HepG2 (cell line): ENCODE measurements at regions not wholly inside any gene's neighbourhood (a gene's known extent, or its start where the extent isn't known, plus 50 kb on each side); places are given as distances from the start of the nearest gene placed in this dataset.
A peak's percentile ranks its signal among the peaks of the same experiment; 100 is the strongest.

Experiments
- ATAC-seq: fragments of 200-7000 bp; cut with Tn5 transposase; 3 replicates; pipeline ENCODE4 v1.9.1; 2020; ENCODE audit warnings: mild to moderate bottlenecking, moderate library complexity
- BruUV-seq: library from RNA; stranded (reverse); fragments of 400-500 nt; replicated peaks from 2 replicates; lab custom pipeline; 2021; lab: Mats Ljungman, UMichigan
- CTCF ChIA-PET: fragments of 300-600 bp; formaldehyde crosslinking; extraction: SDS; loops from one replicate; lab custom pipeline; 2021; ENCODE audit warnings: low total read pairs, inconsistent platforms, low intra/inter-chr PET ratio; lab: Yijun Ruan, JAX
- POLR2A ChIA-PET: fragments of 350-600 bp; sonication (Branson Sonifier 250); formaldehyde crosslinking; loops from one replicate; lab custom pipeline; 2020; ENCODE audit warnings: antibody characterized with exemption, inconsistent platforms; lab: Yijun Ruan, JAX
- DNase-seq: peaks from one replicate; pipeline ENCODE4 v3.0.0-alpha.2; 2015; ENCODE audit warnings: low spot score
- FAIRE-seq: peaks from 3 replicates; lab custom pipeline; 2011; peaks lifted over from hg19 to GRCh38; lab: Jason Lieb, UNC
- H2AFZ ChIP-seq: one replicate; pipeline ENCODE4 v1.6.1; 2011; ENCODE audit warnings: low read length, inconsistent platforms
- H3K27ac ChIP-seq: fragments of 300-600 bp; 3 replicates; pipeline ENCODE4 v1.8.0; 2011; ENCODE audit warnings: mixed run types, mild to moderate bottlenecking, mixed read lengths, low read length, inconsistent platforms; ENCODE audit not compliant: insufficient read depth; ENCODE audit errors: extremely low read length
- H3K27me3 ChIP-seq, 2 experiments: fragments of 200-600 bp in 1 of 2; 2 replicates in 1 of 2; 3 replicates in 1 of 2; pipeline versions ENCODE4 v1.6.0 to v1.8.0; 2011; ENCODE audit warnings: low read length in 2 of 2, mild to moderate bottlenecking in 2 of 2, moderate library complexity in 2 of 2, inconsistent platforms in 1 of 2; ENCODE audit not compliant: insufficient read depth in 2 of 2, control insufficient read depth in 1 of 2
- H3K36me3 ChIP-seq, 2 experiments: fragments of 200-600 bp in 1 of 2; replicated peaks in 1 of 2; 2 replicates in 1 of 2; 3 replicates in 1 of 2; pipeline versions ENCODE4 v1.5.1 to v1.8.0; 2011; ENCODE audit warnings: low read length in 2 of 2, inconsistent platforms in 1 of 2; ENCODE audit not compliant: insufficient read depth in 2 of 2, control insufficient read depth in 1 of 2
- H3K4me1 ChIP-seq: 2 replicates; pipeline ENCODE4 v1.5.1; 2012; ENCODE audit warnings: low read length, inconsistent platforms; ENCODE audit not compliant: insufficient read depth
- H3K4me2 ChIP-seq: 2 replicates; pipeline ENCODE4 v1.6.0; 2011; ENCODE audit warnings: low read depth, low read length, inconsistent platforms
- H3K4me3 ChIP-seq, 3 experiments: fragments of 200-600 bp in 1 of 3; sonication (generic), shearing (Covaris generic) in 1 of 3; replicated peaks in 1 of 3; 2 replicates each; pipeline ENCODE4 v1.5.1; 2011 to 2016; ENCODE audit warnings: low read length in 3 of 3, inconsistent platforms in 2 of 3, low read depth in 2 of 3, mild to moderate bottlenecking in 2 of 3, control low read depth in 1 of 3, mixed read lengths in 1 of 3; ENCODE audit not compliant: insufficient read depth in 1 of 3
- H3K79me2 ChIP-seq: one replicate; pipeline ENCODE4 v1.6.1; 2011; ENCODE audit warnings: low read length, inconsistent platforms; ENCODE audit not compliant: insufficient read depth
- H3K9ac ChIP-seq: 2 replicates; pipeline ENCODE4 v1.6.0; 2011; ENCODE audit warnings: mild to moderate bottlenecking, low read depth, low read length, inconsistent platforms; ENCODE audit not compliant: insufficient read depth
- H3K9me3 ChIP-seq: 2 replicates; pipeline ENCODE4 v1.5.1; 2012; ENCODE audit warnings: mild to moderate bottlenecking, low read length
- H4K20me1 ChIP-seq: 2 replicates; pipeline ENCODE4 v1.6.0; 2011; ENCODE audit warnings: inconsistent platforms, mild to moderate bottlenecking, low read length, moderate library complexity; ENCODE audit not compliant: insufficient read depth
- ATF7 ChIP-seq, 2 experiments: fragments of 450-650 bp in 1 of 2; sonication (generic) in 1 of 2; formaldehyde crosslinking in 1 of 2; IDR thresholded peaks; 2 replicates each; pipeline versions ENCODE4 v1.4.0 to v1.6.1; 2016 to 2020; ENCODE audit warnings: antibody characterized with exemption in 1 of 2, mild to moderate bottlenecking in 1 of 2, missing genetic modification reagents in 1 of 2
- CREB1 ChIP-seq, 2 experiments: fragments of 450-650 bp in 1 of 2; IDR thresholded peaks; 2 replicates each; pipeline ENCODE4 v1.6.1; 2016 to 2017; ENCODE audit warnings: control low read depth in 1 of 2, mild to moderate bottlenecking in 1 of 2, missing compliant biosample characterization in 1 of 2, missing genetic modification characterization in 1 of 2
- EEA1 ChIP-seq: sonication (generic); formaldehyde crosslinking; IDR thresholded peaks from 2 replicates; pipeline ENCODE4 v1.5.1; 2020; ENCODE audit warnings: mild to moderate bottlenecking, missing genetic modification reagents, borderline replicate concordance
- HNF4A ChIP-seq: sonication (generic); formaldehyde crosslinking; IDR thresholded peaks from 2 replicates; pipeline ENCODE4 v1.4.0; 2020; ENCODE audit warnings: missing genetic modification reagents
- HOXA9 ChIP-seq: sonication (generic); formaldehyde crosslinking; IDR thresholded peaks from 2 replicates; pipeline ENCODE4 v1.8.1; 2022; ENCODE audit warnings: missing genetic modification reagents, mild to moderate bottlenecking, moderate library complexity, borderline replicate concordance
- NCOR1 ChIP-seq: fragments of 200-600 bp; sonication (generic); IDR thresholded peaks from 2 replicates; pipeline ENCODE4 v1.7.0; 2017; ENCODE audit warnings: antibody characterized with exemption, low read length, borderline replicate concordance
- SALL1 ChIP-seq: sonication (generic); formaldehyde crosslinking; IDR thresholded peaks from 2 replicates; pipeline ENCODE4 v1.8.0; 2022; ENCODE audit warnings: mild to moderate bottlenecking, missing genetic modification reagents
- SAP130 ChIP-seq: IDR thresholded peaks from 2 replicates; pipeline ENCODE4 v1.6.1; 2016; ENCODE audit warnings: low read depth
- ZMYM2 ChIP-seq: sonication (generic); formaldehyde crosslinking; IDR thresholded peaks from 2 replicates; pipeline ENCODE4 v1.8.0; 2022; ENCODE audit warnings: mild to moderate bottlenecking, missing genetic modification reagents
- ZNF329 ChIP-seq: sonication (generic); formaldehyde crosslinking; IDR thresholded peaks from 2 replicates; pipeline ENCODE4 v1.9.0; 2021; ENCODE audit warnings: low read depth, mild to moderate bottlenecking, missing genetic modification reagents
- ZSCAN12 ChIP-seq: sonication (generic); formaldehyde crosslinking; IDR thresholded peaks from 2 replicates; pipeline ENCODE4 v1.9.0; 2021; ENCODE audit warnings: mild to moderate bottlenecking, missing genetic modification reagents
- WGBS: methylation state at CpG from one replicate; pipeline ENCODE4 v1.1.6; 2017; ENCODE audit warnings: low lambda C conversion rate; 5-methylcytosine and 5-hydroxymethylcytosine counted together
- in situ Hi-C: cut with HindIII; loops from 2 replicates; pipeline ENCODE4 v1.10.0; 2017; ENCODE audit warnings: low pct_unique_long_range_greater_than_20kb; ENCODE audit not compliant: extremely low pct_ligation_motif_present
- intact Hi-C: fragments of 100-400 bp; cut with micrococcal nuclease; formaldehyde crosslinking; loops from one replicate; pipeline ENCODE4 v1.10.0; 2022; ENCODE audit not compliant: unreplicated experiment
- TF ChIP-seq, protein P1 (sequence below): sonication (generic); formaldehyde crosslinking; IDR thresholded peaks from 2 replicates; pipeline ENCODE4 v1.4.0; 2020; ENCODE audit warnings: missing genetic modification reagents

DNA sequence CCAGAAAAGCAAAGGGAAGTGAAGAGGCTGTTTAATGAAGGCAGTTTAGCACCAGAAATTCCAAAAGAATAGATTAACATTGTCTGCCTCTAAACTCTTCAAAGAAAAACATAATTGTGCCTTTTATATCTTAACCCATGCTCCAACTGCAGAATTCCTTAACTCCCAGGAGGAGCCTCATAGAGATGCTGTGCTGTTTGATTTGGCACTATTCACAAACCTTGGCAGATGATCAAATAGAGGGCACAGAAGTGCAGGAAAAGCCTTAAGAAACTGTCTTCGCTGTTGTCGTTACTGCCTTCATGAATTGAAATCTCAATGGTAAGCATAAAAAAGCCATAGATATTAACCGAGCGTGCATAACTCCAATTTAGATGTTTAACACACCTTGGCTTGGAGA, 124.1 kb upstream of the MPPED2 start:
- 36% methylated on average over 4 of the region's 4 CpGs for WGBS
- H3K9ac ChIP-seq = no peak overlapping the region
- no peak overlapping the region for H3K4me2 ChIP-seq
- ATAC-seq (no peak), DNase-seq (no peak), FAIRE-seq (no peak)
- H3K4me1 ChIP-seq = no peaks in the 10 kb centered on the region
- POLR2A ChIA-PET = no interaction called here
- no TSS peak for BruUV-seq
- in situ Hi-C loops (no loop called here), intact Hi-C loops (no loop called here)
- H3K79me2 ChIP-seq = no peaks in the 10 kb centered on the region
- no peaks in the 10 kb centered on the region for H3K36me3 ChIP-seq
- no peak overlapping the region for H2AFZ ChIP-seq
- H3K9me3 ChIP-seq = no peaks in the 10 kb centered on the region
- no peaks in the 10 kb centered on the region for H4K20me1 ChIP-seq
- CTCF ChIA-PET = no interaction called here
- H3K4me3 ChIP-seq = no peak overlapping the region
- H3K27me3 ChIP-seq = no peaks in the 10 kb centered on the region
- TF ChIP-seq, protein P1, sequence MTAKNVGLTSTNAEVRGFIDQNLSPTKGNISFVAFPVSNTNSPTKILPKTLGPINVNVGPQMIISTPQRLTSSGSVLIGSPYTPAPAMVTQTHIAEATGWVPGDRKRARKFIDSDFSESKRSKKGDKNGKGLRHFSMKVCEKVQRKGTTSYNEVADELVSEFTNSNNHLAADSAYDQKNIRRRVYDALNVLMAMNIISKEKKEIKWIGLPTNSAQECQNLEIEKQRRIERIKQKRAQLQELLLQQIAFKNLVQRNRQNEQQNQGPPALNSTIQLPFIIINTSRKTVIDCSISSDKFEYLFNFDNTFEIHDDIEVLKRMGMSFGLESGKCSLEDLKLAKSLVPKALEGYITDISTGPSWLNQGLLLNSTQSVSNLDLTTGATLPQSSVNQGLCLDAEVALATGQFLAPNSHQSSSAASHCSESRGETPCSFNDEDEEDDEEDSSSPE (CRISPR knock-in tag) = no peak
- TF ChIP-seq SAP130 (no peak), HOXA9 (CRISPR knock-in tag) (no peak), HNF4A (CRISPR knock-in tag) (no peak), ZMYM2 (CRISPR knock-in tag) (no peak)
- no peak overlapping the region for H3K27ac ChIP-seq

DNA sequence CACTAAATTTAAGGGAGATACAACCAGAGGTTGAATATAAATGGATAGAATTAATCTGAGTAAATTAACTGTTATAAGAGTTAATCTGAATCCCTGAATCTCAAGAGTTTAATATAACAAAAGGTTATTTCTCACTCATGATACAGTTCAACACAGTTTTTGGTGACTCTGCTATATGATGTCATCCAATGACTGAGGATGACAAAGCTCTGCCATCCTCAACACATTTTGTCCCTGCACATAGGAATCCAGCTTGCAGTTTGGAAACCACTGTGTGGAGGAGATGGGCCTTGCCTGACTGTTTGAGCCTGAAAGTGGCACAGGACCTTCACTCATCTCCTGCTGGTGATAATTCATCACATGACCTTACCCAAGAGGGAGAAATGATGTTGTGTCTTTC, 121.0 kb upstream of the MPPED2 start:
- H3K9ac ChIP-seq = no peak overlapping the region
- FAIRE-seq (no peak), DNase-seq (no peak), ATAC-seq (no peak)
- no peak overlapping the region for H3K4me3 ChIP-seq
- H3K27me3 ChIP-seq = no peaks in the 10 kb centered on the region
- ChIA-PET CTCF (no interaction called here), POLR2A (no interaction called here)
- in situ Hi-C loops = no loop called here
- no peak overlapping the region for H3K27ac ChIP-seq
- H4K20me1 ChIP-seq = no peaks in the 10 kb centered on the region
- BruUV-seq = no TSS peak
- intact Hi-C loops = no loop called here
- no peaks in the 10 kb centered on the region for H3K79me2 ChIP-seq
- H3K4me1 ChIP-seq = no peaks in the 10 kb centered on the region
- no peak overlapping the region for H3K4me2 ChIP-seq
- no peaks in the 10 kb centered on the region for H3K36me3 ChIP-seq
- no peak for TF ChIP-seq EEA1
- TF ChIP-seq CREB1 (IDR thresholded peaks at IDR 0.05) = 0 out of 2 replicates have a peak, but pooled peaks have one; percentile 17
- TF ChIP-seq CREB1 (CRISPR knock-in tag; IDR thresholded peaks at IDR 0.05) = no peak
- peak; percentile 51 for TF ChIP-seq ATF7 (IDR thresholded peaks at IDR 0.05)
- TF ChIP-seq ATF7 (CRISPR knock-in tag; IDR thresholded peaks at IDR 0.05) = no peak
- no peak for TF ChIP-seq SALL1 (CRISPR knock-in tag)
- no peak for TF ChIP-seq NCOR1
- no peak for TF ChIP-seq ZSCAN12 (CRISPR knock-in tag)
- no peak for TF ChIP-seq ZNF329 (CRISPR knock-in tag)
- H3K9me3 ChIP-seq = no peaks in the 10 kb centered on the region
- no peak overlapping the region for H2AFZ ChIP-seq
